ENCODE measurements at regions not wholly inside any gene's neighbourhood (a gene's known extent, or its start where the extent isn't known, plus 50 kb on each side); places are given as distances from the start of the nearest gene placed in this dataset.

DNA sequence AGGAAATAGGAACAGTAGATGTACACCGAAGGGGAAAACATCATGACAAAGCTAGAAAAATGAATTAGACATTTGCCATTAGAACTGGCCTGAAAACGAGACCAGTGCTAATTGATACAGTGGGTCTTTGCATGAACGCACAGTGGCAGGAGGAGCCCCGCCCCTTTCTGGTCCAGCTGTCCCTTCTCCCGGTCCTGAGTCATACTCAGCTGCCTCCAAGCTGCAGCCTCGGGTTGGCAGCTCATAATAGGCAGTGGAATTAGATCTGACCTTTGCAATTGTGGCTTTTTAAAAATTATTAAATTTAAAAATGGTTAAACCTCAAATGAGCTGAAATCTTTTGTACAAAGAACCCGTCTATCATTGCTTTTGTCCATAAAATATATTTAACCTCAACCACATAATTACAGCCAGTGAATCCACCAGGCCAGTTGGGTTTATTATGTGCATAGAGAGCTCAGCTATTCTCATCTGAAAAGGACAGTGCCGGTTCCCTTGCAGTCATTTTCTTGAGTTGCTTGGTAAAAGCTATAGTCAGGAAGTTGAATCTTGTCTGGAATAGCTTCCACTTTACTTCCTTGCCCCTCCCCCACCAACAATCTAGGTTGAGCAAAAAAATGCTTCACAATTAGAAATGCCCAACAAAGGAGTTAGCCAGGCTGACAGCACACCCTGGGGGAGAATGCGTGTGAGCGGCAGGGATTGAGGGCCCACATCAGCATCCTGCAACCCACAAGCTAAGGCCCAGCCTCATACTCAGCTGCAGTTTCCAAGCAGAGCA lies 147.1 kb downstream of the BUB3 start:
- WGBS, 2 experiments (ENCODE audit: low coverage in 1 of 2, low lambda C conversion rate in 2 of 2, missing lambda C conversion rate in 2 of 2): 34 to 36% methylated on average over 10 of the region's 10 CpGs
- no peaks in the 10 kb centered on the region for H3K79me2 ChIP-seq (ENCODE audit: insufficient read depth)
- in situ Hi-C loops (cut with MboI): no loop called here
- no peaks in the 10 kb centered on the region for H3K9me2 ChIP-seq (ENCODE audit: insufficient read depth)
- H3K9me3 ChIP-seq (ENCODE audit: low read depth): no peaks in the 10 kb centered on the region
- TF ChIP-seq EZH2 (IDR thresholded peaks at IDR 0.05; ENCODE audit: insufficient read depth, poor library complexity, severe bottlenecking): no peak
- H3K36me3 ChIP-seq (ENCODE audit: low read depth): no peaks in the 10 kb centered on the region
- no peaks in the 10 kb centered on the region for H3K27me3 ChIP-seq (replicated peaks; ENCODE audit: insufficient read depth)
- H3K27ac ChIP-seq: no peak overlapping the region
- peak; percentile 69 for DNase-seq
- H2AFZ ChIP-seq: no peak overlapping the region
- no peak overlapping the region for H3K4me3 ChIP-seq
- no peaks in the 10 kb centered on the region for H3F3A ChIP-seq (ENCODE audit: insufficient read depth)
- H3K9ac ChIP-seq: no peak overlapping the region
- H3K4me2 ChIP-seq (ENCODE audit: unreplicated experiment): no peak overlapping the region
- H4K20me1 ChIP-seq (ENCODE audit: insufficient read depth): no peaks in the 10 kb centered on the region
- H3K4me1 ChIP-seq (ENCODE audit: insufficient read depth): no peaks in the 10 kb centered on the region

- H3K79me2 ChIP-seq (ENCODE audit: insufficient read depth): no peaks in the 10 kb centered on the region
- no peak for DNase-seq
- H3K4me2 ChIP-seq (ENCODE audit: unreplicated experiment): no peak overlapping the region
- H3K9ac ChIP-seq: no peak overlapping the region
- no peaks in the 10 kb centered on the region for H3F3A ChIP-seq (ENCODE audit: insufficient read depth)
- no peak for TF ChIP-seq EZH2 (IDR thresholded peaks at IDR 0.05; ENCODE audit: insufficient read depth, poor library complexity, severe bottlenecking)
- H3K27ac ChIP-seq: no peak overlapping the region
- H3K4me1 ChIP-seq (ENCODE audit: insufficient read depth): 0 out of 2 replicates have a peak, but pooled peaks cover under 1% of the 10 kb centered on the region
- no peak overlapping the region for H3K4me3 ChIP-seq
- 79 to 83% methylated on average over 6 of the region's 6 CpGs for WGBS, 2 experiments (ENCODE audit: low coverage in 1 of 2, low lambda C conversion rate in 2 of 2, missing lambda C conversion rate in 2 of 2)
- H3K36me3 ChIP-seq (ENCODE audit: low read depth): no peaks in the 10 kb centered on the region
- no peaks in the 10 kb centered on the region for H3K9me3 ChIP-seq (ENCODE audit: low read depth)
- no peaks in the 10 kb centered on the region for H4K20me1 ChIP-seq (ENCODE audit: insufficient read depth)
- no peaks in the 10 kb centered on the region for H3K27me3 ChIP-seq (replicated peaks; ENCODE audit: insufficient read depth)
- H3K9me2 ChIP-seq (ENCODE audit: insufficient read depth): no peaks in the 10 kb centered on the region
- in situ Hi-C loops (cut with MboI): no loop called here
- H2AFZ ChIP-seq: no peak overlapping the region
Observed at GRCh38 chr10:123303581-123304337, 149.6 kb downstream of the BUB3 start.

- Histone ChIP-seq H4K20me1 (ENCODE audit: insufficient read depth) (no peaks in the 10 kb centered on the region), H3K9me2 (ENCODE audit: insufficient read depth) (no peaks in the 10 kb centered on the region), H3K79me2 (ENCODE audit: insufficient read depth) (no peaks in the 10 kb centered on the region), H2AFZ (no peak overlapping the region), H3K4me3 (no peak overlapping the region), H3K27ac (no peak overlapping the region), H3K36me3 (ENCODE audit: low read depth) (no peaks in the 10 kb centered on the region), H3K4me2 (ENCODE audit: unreplicated experiment) (no peak overlapping the region), H3K27me3 (replicated peaks; ENCODE audit: insufficient read depth) (no peaks in the 10 kb centered on the region), H3K4me1 (ENCODE audit: insufficient read depth) (peaks cover 14% of the 10 kb centered on the region), H3K9ac (no peak overlapping the region), H3F3A (ENCODE audit: insufficient read depth) (peaks cover 4% of the 10 kb centered on the region; the same call in 1 of the 2 replicates), H3K9me3 (ENCODE audit: low read depth) (no peaks in the 10 kb centered on the region)
- in situ Hi-C loops (cut with MboI): no loop called here
- no peak for DNase-seq
- TF ChIP-seq EZH2phosphoT487 (IDR thresholded peaks at IDR 0.05; ENCODE audit: insufficient read depth, low read depth): no peak
- TF ChIP-seq EZH2 (IDR thresholded peaks at IDR 0.05; ENCODE audit: insufficient read depth, poor library complexity, severe bottlenecking): no peak
Observed at GRCh38 chr10:123305671-123306070, 151.5 kb downstream of the BUB3 start.

GRCh38 chr10:123306290-123306689 lies 152.1 kb downstream of the BUB3 start:
- Histone ChIP-seq H3F3A (ENCODE audit: insufficient read depth) (peaks cover 4% of the 10 kb centered on the region; the same call in 1 of the 2 replicates), H3K9ac (no peak overlapping the region), H3K4me3 (no peak overlapping the region), H2AFZ (no peak overlapping the region), H3K9me3 (ENCODE audit: low read depth) (no peaks in the 10 kb centered on the region), H4K20me1 (ENCODE audit: insufficient read depth) (no peaks in the 10 kb centered on the region), H3K36me3 (ENCODE audit: low read depth) (no peaks in the 10 kb centered on the region), H3K27ac (no peak overlapping the region), H3K9me2 (ENCODE audit: insufficient read depth) (no peaks in the 10 kb centered on the region), H3K79me2 (ENCODE audit: insufficient read depth) (no peaks in the 10 kb centered on the region), H3K4me1 (ENCODE audit: insufficient read depth) (peaks cover 14% of the 10 kb centered on the region), H3K27me3 (replicated peaks; ENCODE audit: insufficient read depth) (no peaks in the 10 kb centered on the region), H3K4me2 (ENCODE audit: unreplicated experiment) (no peak overlapping the region)
- DNase-seq: no peak
- TF ChIP-seq EZH2 (IDR thresholded peaks at IDR 0.05; ENCODE audit: insufficient read depth, poor library complexity, severe bottlenecking): no peak
- TF ChIP-seq EZH2phosphoT487 (IDR thresholded peaks at IDR 0.05; ENCODE audit: insufficient read depth, low read depth): no peak
- 59 to 74% methylated on average over 7 of the region's 7 CpGs for WGBS, 2 experiments (ENCODE audit: low coverage in 1 of 2, low lambda C conversion rate in 2 of 2, missing lambda C conversion rate in 2 of 2)
- in situ Hi-C loops (cut with MboI): no loop called here

Measured in GM23248 (cell line).